Fibroblast of lung (primary cell): ENCODE measurements at regions not wholly inside any gene's neighbourhood (a gene's known extent, or its start where the extent isn't known, plus 50 kb on each side); places are given as distances from the start of the nearest gene placed in this dataset.

ENCODE experiments used
- CTCF ChIP-seq, 2 donors: IDR thresholded peaks in 1 of 2; conservative IDR thresholded peaks in 1 of 2; 1 replicate in 1 of 2; 2 replicates in 1 of 2; pipeline ENCODE4 v1.5.1; 2011 to 2012; ENCODE audit warnings: low read length in 2 of 2, control low read depth in 1 of 2, inconsistent platforms in 1 of 2, low read depth in 1 of 2, mild to moderate bottlenecking in 1 of 2
- EZH2 ChIP-seq: IDR thresholded peaks from 2 replicates; pipeline ENCODE4 v1.5.1; 2012; ENCODE audit warnings: low read length, control low read depth, mild to moderate bottlenecking; ENCODE audit errors: missing control alignments

- TF ChIP-seq CTCF (conservative IDR thresholded peaks at IDR 0.05 in 1 of 2, IDR thresholded peaks at IDR 0.05 in 1 of 2; ENCODE audit: low read depth in 1 of 2, low read length in 2 of 2) = no peak
- no peak for TF ChIP-seq EZH2
Measured at GRCh38 chr9:108234811-108235210, 621.0 kb downstream of the ACTL7B start.
